Fibroblast of skin of right quadriceps (primary cell): ENCODE measurements at regions not wholly inside any gene's neighbourhood (a gene's known extent, or its start where the extent isn't known, plus 50 kb on each side); places are given as distances from the start of the nearest gene placed in this dataset.

Source experiments
- DNase-seq: peaks from one replicate; pipeline ENCODE4 v3.0.0-alpha.2; 2013

- peak; percentile 62 for DNase-seq
Measured at GRCh38 chr2:181396256-181397123, 60.7 kb upstream of the ITGA4 start.

- no peak for DNase-seq
Measured at GRCh38 chr2:181397331-181397730, 59.9 kb upstream of the ITGA4 start.

DNA sequence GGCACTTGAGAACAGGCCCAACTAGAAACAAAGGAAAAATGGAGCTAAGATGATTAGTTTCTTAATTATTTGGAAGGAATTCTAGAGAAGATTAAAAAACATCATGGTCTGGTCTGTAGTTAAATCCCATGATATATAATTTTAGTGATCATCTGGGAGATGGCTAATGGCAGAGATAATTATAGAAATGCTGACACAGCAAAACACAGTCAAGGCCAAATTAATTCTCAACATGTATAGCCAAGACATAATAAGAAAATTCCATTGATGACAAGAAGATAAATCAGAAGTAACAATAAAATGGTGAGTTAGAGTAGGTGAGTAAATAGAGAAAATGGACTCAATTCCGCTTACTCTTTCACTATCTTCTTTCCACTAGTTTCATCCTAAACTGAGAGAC, 59.2 kb upstream of the ITGA4 start:
- DNase-seq: no peak

DNA sequence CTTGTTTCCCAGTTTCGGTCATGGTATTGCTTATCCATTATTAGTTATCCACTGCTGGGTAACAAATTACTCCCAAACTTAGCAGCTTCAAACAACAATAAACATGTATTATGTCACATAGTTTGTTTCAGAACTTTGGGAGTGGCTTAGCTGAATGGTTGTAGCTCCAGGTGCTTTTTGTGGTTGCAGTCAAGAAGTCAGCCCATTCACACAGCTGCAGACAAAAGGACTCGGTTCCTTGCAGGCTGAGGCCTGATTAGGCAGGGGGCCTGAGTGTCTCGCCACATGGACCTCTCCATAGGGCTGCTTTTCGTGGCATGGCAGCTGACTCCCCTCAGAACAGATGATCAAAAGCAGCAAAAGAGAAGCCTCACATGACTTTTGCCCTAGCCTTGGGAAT, 58.2 kb upstream of the ITGA4 start:
- no peak for DNase-seq

DNA sequence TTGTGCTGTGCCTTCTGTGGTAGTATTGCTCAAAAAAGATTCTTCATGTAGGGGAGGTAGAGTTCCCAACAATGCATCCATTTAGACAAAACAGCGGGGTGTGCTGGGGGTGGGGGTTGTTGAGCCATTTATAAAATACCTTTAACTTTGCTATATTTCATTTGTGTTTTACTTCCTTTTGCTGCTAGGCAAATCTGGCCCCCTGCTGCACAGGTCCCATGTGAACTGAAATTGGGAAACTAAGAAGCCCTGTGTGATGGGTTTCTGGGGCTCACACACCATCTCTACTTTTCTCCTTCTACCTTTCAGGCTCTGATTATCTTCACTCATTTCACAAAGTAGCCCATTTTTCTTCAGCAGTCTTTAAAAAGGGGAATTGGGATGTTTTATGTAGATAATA, 52.7 kb upstream of the ITGA4 start:
- DNase-seq: no peak

DNA sequence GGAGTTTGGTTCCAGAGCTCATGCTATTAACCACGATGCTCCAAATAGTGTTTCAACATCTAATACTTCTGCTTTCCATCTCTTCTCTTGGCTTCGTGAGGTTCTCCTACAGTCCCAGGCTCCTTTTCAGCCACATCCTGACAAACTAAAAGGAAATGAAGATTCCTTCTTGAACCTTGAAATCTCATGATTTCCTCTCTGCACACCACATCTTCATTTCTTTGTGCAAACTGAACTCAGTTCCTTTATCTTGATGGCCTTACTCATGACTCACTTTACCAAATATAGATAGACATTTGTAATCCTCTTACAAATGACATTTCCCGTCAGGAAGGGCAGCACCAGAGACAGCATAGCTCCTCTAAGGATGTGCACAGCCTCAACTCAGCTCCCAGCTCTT, 50.0 kb upstream of the ITGA4 start:
- DNase-seq: no peak
